Liver (tissue), 2 donors: ENCODE measurements at regions not wholly inside any gene's neighbourhood (a gene's known extent, or its start where the extent isn't known, plus 50 kb on each side); places are given as distances from the start of the nearest gene placed in this dataset.

Source experiments
- CTCF ChIP-seq: fragments of 150-350 bp; IDR thresholded peaks from 2 replicates; pipeline ENCODE4 v1.5.1; 2017; ENCODE audit warnings: improper control_type of control experiment, low read depth, low read length; ENCODE audit not compliant: missing input control
- TF ChIP-seq, protein P1 (sequence below): IDR thresholded peaks from 2 replicates; pipeline ENCODE4 v1.6.1; 2016; ENCODE audit warnings: antibody characterized with exemption
- donor health status: healthy.

GRCh38 chr2:122358729-122359128 is 603.3 kb downstream of the TSN start:
- no peak for TF ChIP-seq CTCF
- TF ChIP-seq, protein P1, sequence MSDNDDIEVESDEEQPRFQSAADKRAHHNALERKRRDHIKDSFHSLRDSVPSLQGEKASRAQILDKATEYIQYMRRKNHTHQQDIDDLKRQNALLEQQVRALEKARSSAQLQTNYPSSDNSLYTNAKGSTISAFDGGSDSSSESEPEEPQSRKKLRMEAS = no peak
